ENCODE measurements at regions not wholly inside any gene's neighbourhood (a gene's known extent, or its start where the extent isn't known, plus 50 kb on each side); places are given as distances from the start of the nearest gene placed in this dataset.
"Not testable (repeated sequence)": the region's sequence is repeated elsewhere in the genome, so short reads cannot be mapped to it uniquely, and the experiment has no call there.

- H3K4me1 ChIP-seq = no peaks in the 10 kb centered on the region
- H3K9me3 ChIP-seq = peaks cover 0 to 34% (median 26%) of the 10 kb centered on the region in 8 donors
- H3K36me3 ChIP-seq = no peaks in the 10 kb centered on the region
- no peak overlapping the region for H3K27ac ChIP-seq
- H3K27me3 ChIP-seq (replicated peaks in 1 of 7) = no peaks in the 10 kb centered on the region
- H3K4me3 ChIP-seq = no peak overlapping the region
- intact Hi-C loops (cut with DNase I; ENCODE audit: low total_unique reads) = no loop called here
- TF ChIP-seq CTCF (IDR thresholded peaks at IDR 0.05 in 8 of 11, conservative IDR thresholded peaks at IDR 0.05 in 3 of 11) = no peak
- no peak for TF ChIP-seq POLR2AphosphoS5 (IDR thresholded peaks at IDR 0.05)
- TF ChIP-seq POLR2A (IDR thresholded peaks at IDR 0.05) = no peak
- no peak for DNase-seq
- 60 to 79% (median 76%) methylated on average over 1 of the region's 1 CpG for WGBS, 5 donors
Observed at GRCh38 chr16:17914168-17914567, 422.4 kb downstream of the NPIPA8 start.

- H3K36me3 ChIP-seq; H3K27ac ChIP-seq; H3K4me3 ChIP-seq; intact Hi-C loops (cut with DNase I; ENCODE audit: low total_unique reads); H3K27me3 ChIP-seq (replicated peaks in 1 of 7); DNase-seq; H3K4me1 ChIP-seq: not testable (repeated sequence)
- H3K9me3 ChIP-seq = peaks cover 0 to 34% (median 27%) of the 10 kb centered on the region in 8 donors
- 54 to 63% methylated on average over 1 of the region's 1 CpG; no CpG with 5 or more reads in 3 of the 5 donors for WGBS, 5 donors
Observed at GRCh38 chr16:17911578-17911977, 425.0 kb downstream of the NPIPA8 start.

- H3K27ac ChIP-seq; H3K4me3 ChIP-seq; intact Hi-C loops (cut with DNase I; ENCODE audit: low total_unique reads); DNase-seq; H3K36me3 ChIP-seq; H3K4me1 ChIP-seq; H3K27me3 ChIP-seq (replicated peaks in 1 of 7): not testable (repeated sequence)
- H3K9me3 ChIP-seq = peaks cover 0 to 22% (median 19%) of the 10 kb centered on the region in 8 donors
- WGBS, 5 donors = 85 to 97% (median 96%) methylated on average over 9 to 10 of the region's 10 CpGs
Observed at GRCh38 chr16:17906626-17907025, 429.9 kb downstream of the NPIPA8 start.

- H3K36me3 ChIP-seq = no peaks in the 10 kb centered on the region
- no peaks in the 10 kb centered on the region for H3K27me3 ChIP-seq (replicated peaks in 1 of 7)
- H3K4me3 ChIP-seq = no peak overlapping the region
- intact Hi-C loops (cut with DNase I; ENCODE audit: low total_unique reads) = no loop called here
- no peaks in the 10 kb centered on the region for H3K4me1 ChIP-seq
- 63 to 96% (median 80%) methylated on average over 1 of the region's 1 CpG for WGBS, 5 donors
- H3K27ac ChIP-seq = no peak overlapping the region
- DNase-seq = no peak
- peaks cover 0 to 13% (median 10%) of the 10 kb centered on the region in 8 donors for H3K9me3 ChIP-seq
- no peak for TF ChIP-seq POLR2AphosphoS5 (IDR thresholded peaks at IDR 0.05)
- TF ChIP-seq POLR2A (IDR thresholded peaks at IDR 0.05) = no peak
- TF ChIP-seq CTCF (IDR thresholded peaks at IDR 0.05 in 8 of 11, conservative IDR thresholded peaks at IDR 0.05 in 3 of 11) = no peak
Observed at GRCh38 chr16:17901309-17901708, 430.5 kb upstream of the XYLT1 start.

- DNase-seq = no peak
- H3K27me3 ChIP-seq (replicated peaks in 1 of 7) = no peaks in the 10 kb centered on the region
- H3K4me3 ChIP-seq = no peak overlapping the region
- intact Hi-C loops (cut with DNase I; ENCODE audit: low total_unique reads) = no loop called here
- no peaks in the 10 kb centered on the region for H3K4me1 ChIP-seq
- H3K27ac ChIP-seq = no peak overlapping the region
- no peaks in the 10 kb centered on the region for H3K9me3 ChIP-seq
- WGBS, 5 donors = 84 to 98% (median 93%) methylated on average over 1 of the region's 1 CpG
- H3K36me3 ChIP-seq = no peaks in the 10 kb centered on the region
- TF ChIP-seq POLR2AphosphoS5 (IDR thresholded peaks at IDR 0.05) (no peak), CTCF (IDR thresholded peaks at IDR 0.05 in 8 of 11, conservative IDR thresholded peaks at IDR 0.05 in 3 of 11) (no peak), POLR2A (IDR thresholded peaks at IDR 0.05) (no peak)
Observed at GRCh38 chr16:17899141-17899540, 428.4 kb upstream of the XYLT1 start.
